ENCODE measurements at regions not wholly inside any gene's neighbourhood (a gene's known extent, or its start where the extent isn't known, plus 50 kb on each side); places are given as distances from the start of the nearest gene placed in this dataset.

DNA sequence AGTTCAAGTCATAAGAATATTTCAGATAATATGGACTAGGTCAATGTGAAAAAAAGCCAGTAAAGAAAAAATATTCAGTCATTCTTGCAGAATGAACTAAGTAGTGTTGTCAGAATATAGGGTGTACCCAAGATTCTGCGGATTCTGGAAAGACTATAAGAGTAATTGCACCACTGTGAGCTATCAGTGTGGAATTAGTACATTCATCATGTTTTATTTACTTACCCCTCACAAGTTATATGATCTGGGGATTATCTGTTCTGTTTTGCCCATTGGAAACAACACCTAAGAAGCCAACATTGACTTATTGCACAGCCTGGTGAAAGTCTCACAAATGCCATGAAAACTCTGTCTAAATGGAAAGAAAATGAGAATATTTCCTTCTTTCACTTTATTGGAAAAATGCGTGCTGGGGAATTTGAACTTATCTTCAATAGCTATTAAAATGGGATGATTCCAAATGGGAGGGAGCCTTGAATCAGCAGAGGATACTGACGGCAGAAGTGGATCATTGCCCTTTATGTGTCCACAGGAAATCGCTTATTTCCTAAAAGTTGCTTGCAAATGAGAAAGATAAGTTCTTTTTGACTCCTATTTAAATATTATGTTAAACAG lies 563.3 kb upstream of the POM121L12 start:
- TF ChIP-seq ZNF10 (tag by site-specific recombination; IDR thresholded peaks at IDR 0.05) (no peak), ZNF274 (IDR thresholded peaks at IDR 0.05; ENCODE audit: low read length) (no peak), ZNF274 (tag by site-specific recombination; IDR thresholded peaks at IDR 0.05; ENCODE audit: borderline replicate concordance) (no peak), ZNF302 (tag by site-specific recombination; IDR thresholded peaks at IDR 0.05; ENCODE audit: low read depth) (no peak), YY1 (tag by site-specific recombination; IDR thresholded peaks at IDR 0.05) (no peak), ZNF24 (tag by site-specific recombination; IDR thresholded peaks at IDR 0.05) (no peak), ZBTB48 (tag by site-specific recombination; IDR thresholded peaks at IDR 0.05) (no peak), TCF7L2 (IDR thresholded peaks at IDR 0.05; ENCODE audit: borderline replicate concordance, low read depth, low read length) (no peak)
- TF ChIP-seq, protein P1, sequence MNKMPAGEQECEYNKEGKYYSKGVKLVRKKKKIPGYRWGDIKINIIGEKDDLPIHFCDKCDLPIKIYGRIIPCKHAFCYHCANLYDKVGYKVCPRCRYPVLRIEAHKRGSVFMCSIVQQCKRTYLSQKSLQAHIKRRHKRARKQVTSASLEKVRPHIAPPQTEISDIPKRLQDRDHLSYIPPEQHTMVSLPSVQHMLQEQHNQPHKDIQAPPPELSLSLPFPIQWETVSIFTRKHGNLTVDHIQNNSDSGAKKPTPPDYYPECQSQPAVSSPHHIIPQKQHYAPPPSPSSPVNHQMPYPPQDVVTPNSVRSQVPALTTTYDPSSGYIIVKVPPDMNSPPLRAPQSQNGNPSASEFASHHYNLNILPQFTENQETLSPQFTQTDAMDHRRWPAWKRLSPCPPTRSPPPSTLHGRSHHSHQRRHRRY (tag by site-specific recombination; IDR thresholded peaks at IDR 0.05), result no peak
- TF ChIP-seq, protein P2, sequence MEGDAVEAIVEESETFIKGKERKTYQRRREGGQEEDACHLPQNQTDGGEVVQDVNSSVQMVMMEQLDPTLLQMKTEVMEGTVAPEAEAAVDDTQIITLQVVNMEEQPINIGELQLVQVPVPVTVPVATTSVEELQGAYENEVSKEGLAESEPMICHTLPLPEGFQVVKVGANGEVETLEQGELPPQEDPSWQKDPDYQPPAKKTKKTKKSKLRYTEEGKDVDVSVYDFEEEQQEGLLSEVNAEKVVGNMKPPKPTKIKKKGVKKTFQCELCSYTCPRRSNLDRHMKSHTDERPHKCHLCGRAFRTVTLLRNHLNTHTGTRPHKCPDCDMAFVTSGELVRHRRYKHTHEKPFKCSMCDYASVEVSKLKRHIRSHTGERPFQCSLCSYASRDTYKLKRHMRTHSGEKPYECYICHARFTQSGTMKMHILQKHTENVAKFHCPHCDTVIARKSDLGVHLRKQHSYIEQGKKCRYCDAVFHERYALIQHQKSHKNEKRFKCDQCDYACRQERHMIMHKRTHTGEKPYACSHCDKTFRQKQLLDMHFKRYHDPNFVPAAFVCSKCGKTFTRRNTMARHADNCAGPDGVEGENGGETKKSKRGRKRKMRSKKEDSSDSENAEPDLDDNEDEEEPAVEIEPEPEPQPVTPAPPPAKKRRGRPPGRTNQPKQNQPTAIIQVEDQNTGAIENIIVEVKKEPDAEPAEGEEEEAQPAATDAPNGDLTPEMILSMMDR (tag by site-specific recombination; IDR thresholded peaks at IDR 0.05), result no peak
- TF ChIP-seq, protein P3, sequence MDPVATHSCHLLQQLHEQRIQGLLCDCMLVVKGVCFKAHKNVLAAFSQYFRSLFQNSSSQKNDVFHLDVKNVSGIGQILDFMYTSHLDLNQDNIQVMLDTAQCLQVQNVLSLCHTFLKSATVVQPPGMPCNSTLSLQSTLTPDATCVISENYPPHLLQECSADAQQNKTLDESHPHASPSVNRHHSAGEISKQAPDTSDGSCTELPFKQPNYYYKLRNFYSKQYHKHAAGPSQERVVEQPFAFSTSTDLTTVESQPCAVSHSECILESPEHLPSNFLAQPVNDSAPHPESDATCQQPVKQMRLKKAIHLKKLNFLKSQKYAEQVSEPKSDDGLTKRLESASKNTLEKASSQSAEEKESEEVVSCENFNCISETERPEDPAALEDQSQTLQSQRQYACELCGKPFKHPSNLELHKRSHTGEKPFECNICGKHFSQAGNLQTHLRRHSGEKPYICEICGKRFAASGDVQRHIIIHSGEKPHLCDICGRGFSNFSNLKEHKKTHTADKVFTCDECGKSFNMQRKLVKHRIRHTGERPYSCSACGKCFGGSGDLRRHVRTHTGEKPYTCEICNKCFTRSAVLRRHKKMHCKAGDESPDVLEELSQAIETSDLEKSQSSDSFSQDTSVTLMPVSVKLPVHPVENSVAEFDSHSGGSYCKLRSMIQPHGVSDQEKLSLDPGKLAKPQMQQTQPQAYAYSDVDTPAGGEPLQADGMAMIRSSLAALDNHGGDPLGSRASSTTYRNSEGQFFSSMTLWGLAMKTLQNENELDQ (tag by site-specific recombination; IDR thresholded peaks at IDR 0.05; ENCODE audit: low read depth), result no peak

All from HEK293 (cell line).